SH-SY5Y (cell line): ENCODE measurements at regions not wholly inside any gene's neighbourhood (a gene's known extent, or its start where the extent isn't known, plus 50 kb on each side); places are given as distances from the start of the nearest gene placed in this dataset.

Source experiments
- GATA2 ChIP-seq: IDR thresholded peaks from 2 replicates; pipeline ENCODE4 v1.6.1; 2011; ENCODE audit warnings: mild to moderate bottlenecking, low read depth, low read length
- GATA3 ChIP-seq: IDR thresholded peaks from 2 replicates; pipeline ENCODE4 v1.6.1; 2011; ENCODE audit warnings: low read depth, mild to moderate bottlenecking, low read length, moderate library complexity

GRCh38 chr6:126091466-126091865, 105.1 kb downstream of the TRMT11 start:
- TF ChIP-seq GATA3 (no peak), GATA2 (no peak)
